SK-N-SH (cell line): ENCODE measurements at regions not wholly inside any gene's neighbourhood (a gene's known extent, or its start where the extent isn't known, plus 50 kb on each side); places are given as distances from the start of the nearest gene placed in this dataset.
"Not testable (repeated sequence)": the region's sequence is repeated elsewhere in the genome, so short reads cannot be mapped to it uniquely, and the experiment has no call there.

Experiments
- EZH2phosphoT487 ChIP-seq: fragments of 200-600 bp; sonication (generic); IDR thresholded peaks from 2 replicates; pipeline ENCODE4 v1.6.1; 2017; ENCODE audit warnings: low read depth, mixed run types, mild to moderate bottlenecking, antibody characterized with exemption, moderate library complexity, borderline replicate concordance
- JUND ChIP-seq: IDR thresholded peaks from 2 replicates; pipeline ENCODE4 v1.4.0; 2012
- TF ChIP-seq, protein P1 (sequence below): fragments of 200-600 bp; sonication (generic); IDR thresholded peaks from 2 replicates; pipeline ENCODE4 v1.6.1; 2017; ENCODE audit warnings: antibody characterized with exemption, mild to moderate bottlenecking, moderate library complexity

DNA sequence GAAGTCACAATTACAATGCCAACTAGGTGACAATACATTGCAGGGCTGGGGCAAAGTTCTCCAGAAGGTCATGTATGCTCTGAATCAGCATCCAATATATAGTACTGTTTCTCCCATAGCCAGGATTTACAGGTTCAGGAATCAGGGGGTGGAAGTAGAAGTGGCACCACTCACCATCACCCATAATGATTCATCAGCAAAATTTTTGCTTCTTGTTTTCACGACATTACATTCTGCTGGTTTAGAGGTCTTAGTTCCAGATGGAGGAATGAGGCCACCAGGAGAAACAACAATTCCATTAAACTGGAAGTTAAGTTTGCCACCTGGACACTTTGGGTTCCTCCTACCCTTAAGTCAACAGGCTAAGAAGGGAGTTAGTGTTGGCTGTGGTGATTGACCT, 505.9 kb downstream of the SLC6A15 start:
- TF ChIP-seq, protein P1, sequence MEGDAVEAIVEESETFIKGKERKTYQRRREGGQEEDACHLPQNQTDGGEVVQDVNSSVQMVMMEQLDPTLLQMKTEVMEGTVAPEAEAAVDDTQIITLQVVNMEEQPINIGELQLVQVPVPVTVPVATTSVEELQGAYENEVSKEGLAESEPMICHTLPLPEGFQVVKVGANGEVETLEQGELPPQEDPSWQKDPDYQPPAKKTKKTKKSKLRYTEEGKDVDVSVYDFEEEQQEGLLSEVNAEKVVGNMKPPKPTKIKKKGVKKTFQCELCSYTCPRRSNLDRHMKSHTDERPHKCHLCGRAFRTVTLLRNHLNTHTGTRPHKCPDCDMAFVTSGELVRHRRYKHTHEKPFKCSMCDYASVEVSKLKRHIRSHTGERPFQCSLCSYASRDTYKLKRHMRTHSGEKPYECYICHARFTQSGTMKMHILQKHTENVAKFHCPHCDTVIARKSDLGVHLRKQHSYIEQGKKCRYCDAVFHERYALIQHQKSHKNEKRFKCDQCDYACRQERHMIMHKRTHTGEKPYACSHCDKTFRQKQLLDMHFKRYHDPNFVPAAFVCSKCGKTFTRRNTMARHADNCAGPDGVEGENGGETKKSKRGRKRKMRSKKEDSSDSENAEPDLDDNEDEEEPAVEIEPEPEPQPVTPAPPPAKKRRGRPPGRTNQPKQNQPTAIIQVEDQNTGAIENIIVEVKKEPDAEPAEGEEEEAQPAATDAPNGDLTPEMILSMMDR = not testable (repeated sequence)
- not testable (repeated sequence) for TF ChIP-seq EZH2phosphoT487, JUND
